ENCODE measurements at regions not wholly inside any gene's neighbourhood (a gene's known extent, or its start where the extent isn't known, plus 50 kb on each side); places are given as distances from the start of the nearest gene placed in this dataset.

- Histone ChIP-seq H3K4me1 (no peaks in the 10 kb centered on the region), H3K36me3 (no peaks in the 10 kb centered on the region), H3K4me3 (no peak overlapping the region), H3K27ac (no peak overlapping the region), H3K9me3 (no peaks in the 10 kb centered on the region), H3K27me3 (peaks cover 0 to 18% of the 10 kb centered on the region in 2 donors)
- intact Hi-C loops (cut with DNase I) = no loop called here
- no peak for DNase-seq
- no peak for ATAC-seq
- no peak for TF ChIP-seq CTCF (IDR thresholded peaks at IDR 0.05)
These were observed 123.6 kb upstream of the CADM1 start for GRCh38 chr11:115627666-115628460.

GRCh38 chr11:115627071-115627470, 122.9 kb upstream of the CADM1 start:
- Histone ChIP-seq H3K9me3 (no peaks in the 10 kb centered on the region), H3K4me1 (no peaks in the 10 kb centered on the region), H3K4me3 (no peak overlapping the region), H3K27ac (no peak overlapping the region), H3K36me3 (no peaks in the 10 kb centered on the region), H3K27me3 (peaks cover 0 to 18% of the 10 kb centered on the region in 2 donors)
- no peak for DNase-seq
- no peak for ATAC-seq
- no peak for TF ChIP-seq CTCF (IDR thresholded peaks at IDR 0.05)
- intact Hi-C loops (cut with DNase I) = no loop called here

GRCh38 chr11:115626414-115626813, 122.2 kb upstream of the CADM1 start:
- no peaks in the 10 kb centered on the region for H3K36me3 ChIP-seq
- no peaks in the 10 kb centered on the region for H3K4me1 ChIP-seq
- no peak overlapping the region for H3K27ac ChIP-seq
- DNase-seq (no peak), ATAC-seq (no peak)
- no peak overlapping the region for H3K4me3 ChIP-seq
- intact Hi-C loops (cut with DNase I) = no loop called here
- peaks cover 0 to 16% of the 10 kb centered on the region in 2 donors for H3K27me3 ChIP-seq
- TF ChIP-seq CTCF (IDR thresholded peaks at IDR 0.05) = no peak
- no peaks in the 10 kb centered on the region for H3K9me3 ChIP-seq

- Histone ChIP-seq H3K36me3 (no peaks in the 10 kb centered on the region), H3K27me3 (peaks cover 0 to 7% of the 10 kb centered on the region in 2 donors), H3K9me3 (no peaks in the 10 kb centered on the region), H3K27ac (no peak overlapping the region), H3K4me1 (no peaks in the 10 kb centered on the region), H3K4me3 (no peak overlapping the region)
- ATAC-seq (no peak), DNase-seq (no peak)
- no peak for TF ChIP-seq CTCF (IDR thresholded peaks at IDR 0.05)
- intact Hi-C loops (cut with DNase I) = no loop called here
These were observed 121.3 kb upstream of the CADM1 start for GRCh38 chr11:115625502-115625901.

- ATAC-seq = no peak
- intact Hi-C loops (cut with DNase I) = no loop called here
These were observed 119.8 kb upstream of the CADM1 start for GRCh38 chr11:115624065-115624464.

More at GRCh38 chr11:115624065-115624464, 119.8 kb upstream of the CADM1 start:
- Histone ChIP-seq H3K27ac (no peak overlapping the region), H3K36me3 (no peaks in the 10 kb centered on the region), H3K27me3 (no peaks in the 10 kb centered on the region), H3K4me1 (no peaks in the 10 kb centered on the region), H3K4me3 (no peak overlapping the region), H3K9me3 (no peaks in the 10 kb centered on the region)
- no peak for DNase-seq
- TF ChIP-seq CTCF (IDR thresholded peaks at IDR 0.05) = no peak
